Endodermal cell (in vitro differentiated cells): ENCODE measurements at regions not wholly inside any gene's neighbourhood (a gene's known extent, or its start where the extent isn't known, plus 50 kb on each side); places are given as distances from the start of the nearest gene placed in this dataset.

Experiments
- DNase-seq: peaks from one replicate; pipeline ENCODE4 v3.0.0-alpha.2; 2017
- H3K27ac ChIP-seq: 2 replicates; pipeline ENCODE4 v1.5.1; 2013; ENCODE audit warnings: mild to moderate bottlenecking, low read depth, low read length, moderate library complexity
- H3K27me3 ChIP-seq: 2 replicates; pipeline ENCODE4 v1.6.1; 2013; ENCODE audit warnings: mild to moderate bottlenecking, low read length, moderate library complexity; ENCODE audit not compliant: insufficient read depth, control insufficient read depth, poor library complexity, severe bottlenecking
- H3K36me3 ChIP-seq: 2 replicates; pipeline ENCODE4 v1.7.0; 2013; ENCODE audit warnings: mild to moderate bottlenecking, low read length, moderate library complexity; ENCODE audit not compliant: control insufficient read depth, insufficient read depth
- H3K4me1 ChIP-seq: one replicate; pipeline ENCODE4 v1.7.0; 2013; ENCODE audit warnings: low read length; ENCODE audit not compliant: control insufficient read depth, insufficient read depth
- H3K4me3 ChIP-seq: 2 replicates; pipeline ENCODE4 v1.5.1; 2013; ENCODE audit warnings: mild to moderate bottlenecking, low read length, moderate library complexity
- H3K9ac ChIP-seq: 2 replicates; pipeline ENCODE4 v1.6.1; 2013; ENCODE audit warnings: mild to moderate bottlenecking, low read length, moderate library complexity; ENCODE audit not compliant: poor library complexity, severe bottlenecking; ENCODE audit errors: extremely low read depth
- H3K9me3 ChIP-seq: 2 replicates; pipeline ENCODE4 v1.6.1; 2013; ENCODE audit warnings: mild to moderate bottlenecking, low read length, moderate library complexity; ENCODE audit not compliant: control insufficient read depth
- H3K27ac Mint-ChIP-seq: 2 replicates; pipeline ENCODE4 v1.8.0; 2020; ENCODE audit warnings: mixed read lengths
- H3K27me3 Mint-ChIP-seq: 2 replicates; pipeline ENCODE4 v1.8.0; 2021; ENCODE audit warnings: mild to moderate bottlenecking, mixed read lengths; ENCODE audit not compliant: insufficient read depth
- H3K36me3 Mint-ChIP-seq: 2 replicates; pipeline ENCODE4 v1.8.0; 2020; ENCODE audit warnings: low read depth, mixed read lengths
- H3K4me1 Mint-ChIP-seq: 2 replicates; pipeline ENCODE4 v1.8.0; 2020; ENCODE audit warnings: mixed read lengths
- H3K4me3 Mint-ChIP-seq: 2 replicates; pipeline ENCODE4 v1.8.0; 2020; ENCODE audit warnings: mild to moderate bottlenecking, moderate library complexity, mixed read lengths
- H3K9me3 Mint-ChIP-seq: 2 replicates; pipeline ENCODE4 v1.8.0; 2020; ENCODE audit warnings: mild to moderate bottlenecking, mixed read lengths
- whole genome bisulfite sequencing, 2 experiments: methylation state at CpG; one replicate each; pipeline versions ENCODE4 v1.1.5 to v1.1.7; 2013; ENCODE audit warnings: missing lambda C conversion rate in 2 of 2, mixed read lengths in 1 of 2; ENCODE audit not compliant: insufficient coverage in 1 of 2, insufficient read length in 1 of 2; 5-methylcytosine and 5-hydroxymethylcytosine counted together
- TF ChIP-seq, protein P1 (sequence below): fragments of 200-600 bp; sonication (generic); conservative IDR thresholded peaks from 2 replicates; pipeline ENCODE4 v1.5.0; 2021; ENCODE audit warnings: antibody characterized with exemption, mild to moderate bottlenecking

DNA sequence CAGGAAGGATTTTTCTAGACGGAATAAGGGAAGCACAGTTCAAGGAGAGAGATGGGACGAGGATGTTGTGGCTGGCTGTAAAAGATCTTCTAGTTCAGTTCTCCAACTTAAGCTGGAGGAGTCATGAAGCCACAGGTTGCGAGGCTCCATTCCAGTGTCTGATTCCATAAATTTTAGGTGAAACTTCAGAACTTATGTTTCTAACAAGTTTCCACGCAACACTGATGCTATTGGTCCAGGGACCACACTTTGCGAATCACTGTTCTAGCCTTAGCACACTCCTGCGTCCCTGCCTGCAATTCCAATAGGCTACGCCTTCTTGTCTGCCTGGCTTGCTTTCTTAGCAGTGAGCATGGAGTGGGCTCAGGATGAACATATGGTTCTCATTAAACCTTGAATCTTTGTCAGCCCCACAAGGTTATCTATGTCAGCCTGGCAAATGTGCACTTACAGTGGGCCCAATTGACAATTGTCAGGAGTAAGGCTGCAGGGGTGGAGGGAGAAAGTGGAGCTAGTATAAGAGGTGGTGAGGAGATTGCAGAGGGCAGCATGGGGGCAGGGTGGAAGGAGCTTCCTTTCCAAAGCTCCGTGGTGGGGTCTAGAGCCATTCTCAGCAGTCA, 438.1 kb upstream of the ST6GAL2 start:
- Mint-ChIP-seq H3K4me3 (no peak overlapping the region), H3K27ac (no peak overlapping the region), H3K36me3 (no peaks in the 10 kb centered on the region), H3K27me3 (no peaks in the 10 kb centered on the region), H3K4me1 (peaks cover 30% of the 10 kb centered on the region), H3K9me3 (peaks cover 14% of the 10 kb centered on the region)
- H3K36me3 ChIP-seq, result no peaks in the 10 kb centered on the region
- no peak for DNase-seq
- H3K27me3 ChIP-seq, result no peaks in the 10 kb centered on the region
- H3K4me1 ChIP-seq, result no peaks in the 10 kb centered on the region
- no peak overlapping the region for H3K4me3 ChIP-seq
- H3K9ac ChIP-seq, result no peak overlapping the region
- no peak overlapping the region for H3K27ac ChIP-seq
- WGBS, 2 experiments, result 95 to 96% methylated on average over 7 to 8 of the region's 8 CpGs
- peaks cover 8% of the 10 kb centered on the region for H3K9me3 ChIP-seq
- TF ChIP-seq, protein P1, sequence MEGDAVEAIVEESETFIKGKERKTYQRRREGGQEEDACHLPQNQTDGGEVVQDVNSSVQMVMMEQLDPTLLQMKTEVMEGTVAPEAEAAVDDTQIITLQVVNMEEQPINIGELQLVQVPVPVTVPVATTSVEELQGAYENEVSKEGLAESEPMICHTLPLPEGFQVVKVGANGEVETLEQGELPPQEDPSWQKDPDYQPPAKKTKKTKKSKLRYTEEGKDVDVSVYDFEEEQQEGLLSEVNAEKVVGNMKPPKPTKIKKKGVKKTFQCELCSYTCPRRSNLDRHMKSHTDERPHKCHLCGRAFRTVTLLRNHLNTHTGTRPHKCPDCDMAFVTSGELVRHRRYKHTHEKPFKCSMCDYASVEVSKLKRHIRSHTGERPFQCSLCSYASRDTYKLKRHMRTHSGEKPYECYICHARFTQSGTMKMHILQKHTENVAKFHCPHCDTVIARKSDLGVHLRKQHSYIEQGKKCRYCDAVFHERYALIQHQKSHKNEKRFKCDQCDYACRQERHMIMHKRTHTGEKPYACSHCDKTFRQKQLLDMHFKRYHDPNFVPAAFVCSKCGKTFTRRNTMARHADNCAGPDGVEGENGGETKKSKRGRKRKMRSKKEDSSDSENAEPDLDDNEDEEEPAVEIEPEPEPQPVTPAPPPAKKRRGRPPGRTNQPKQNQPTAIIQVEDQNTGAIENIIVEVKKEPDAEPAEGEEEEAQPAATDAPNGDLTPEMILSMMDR, result no peak

DNA sequence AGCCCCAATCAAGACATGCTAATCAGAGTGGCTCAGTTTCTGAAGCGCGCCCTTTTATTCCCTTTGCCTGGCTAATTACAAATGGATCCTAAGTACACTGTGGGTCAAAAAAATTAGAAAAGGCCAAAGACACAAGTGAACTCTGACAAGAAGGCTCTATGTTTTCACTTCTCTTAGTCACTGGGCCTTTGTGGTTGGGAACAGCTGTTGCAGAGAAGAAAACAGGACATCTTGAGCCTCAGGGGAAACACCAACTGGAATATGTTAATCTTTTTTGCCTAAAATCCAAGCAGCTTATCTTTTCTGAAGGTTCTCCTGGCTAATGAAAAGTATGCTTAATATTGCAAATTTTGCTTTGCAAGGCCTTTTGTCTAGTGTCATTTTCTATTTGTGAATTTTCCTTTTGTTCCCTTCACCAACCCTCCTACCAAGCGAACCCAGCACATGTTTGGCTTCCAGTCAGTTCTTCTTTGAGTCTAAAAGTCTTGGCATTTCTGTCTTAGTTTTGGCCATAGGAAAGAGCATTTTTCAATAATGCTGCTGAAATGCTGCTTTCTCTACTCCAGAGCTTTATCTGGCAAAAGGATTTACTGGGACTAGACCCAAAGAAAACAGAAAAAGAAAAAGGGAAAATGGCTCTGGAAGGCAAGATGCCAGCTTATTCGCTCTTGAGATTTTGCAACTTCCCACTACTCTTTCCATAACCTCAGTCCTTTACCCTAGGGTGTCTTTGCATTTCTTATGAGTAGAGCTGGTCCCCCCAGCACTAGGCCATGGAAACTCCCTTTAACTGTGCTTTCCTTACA, 440.2 kb upstream of the ST6GAL2 start:
- H3K4me1 Mint-ChIP-seq, result peaks cover 27% of the 10 kb centered on the region
- H3K27me3 ChIP-seq, result no peaks in the 10 kb centered on the region
- no peak overlapping the region for H3K27ac ChIP-seq
- no peaks in the 10 kb centered on the region for H3K36me3 ChIP-seq
- 95 to 100% methylated on average over 3 to 4 of the region's 4 CpGs for WGBS, 2 experiments
- no peaks in the 10 kb centered on the region for H3K36me3 Mint-ChIP-seq
- no peaks in the 10 kb centered on the region for H3K4me1 ChIP-seq
- peaks cover 13% of the 10 kb centered on the region for H3K9me3 ChIP-seq
- H3K27ac Mint-ChIP-seq, result no peak overlapping the region
- TF ChIP-seq, protein P1, result no peak
- peaks cover 17% of the 10 kb centered on the region for H3K9me3 Mint-ChIP-seq
- H3K9ac ChIP-seq, result no peak overlapping the region
- DNase-seq, result no peak
- no peak overlapping the region for H3K4me3 ChIP-seq
- H3K27me3 Mint-ChIP-seq, result no peaks in the 10 kb centered on the region
- H3K4me3 Mint-ChIP-seq, result no peak overlapping the region

DNA sequence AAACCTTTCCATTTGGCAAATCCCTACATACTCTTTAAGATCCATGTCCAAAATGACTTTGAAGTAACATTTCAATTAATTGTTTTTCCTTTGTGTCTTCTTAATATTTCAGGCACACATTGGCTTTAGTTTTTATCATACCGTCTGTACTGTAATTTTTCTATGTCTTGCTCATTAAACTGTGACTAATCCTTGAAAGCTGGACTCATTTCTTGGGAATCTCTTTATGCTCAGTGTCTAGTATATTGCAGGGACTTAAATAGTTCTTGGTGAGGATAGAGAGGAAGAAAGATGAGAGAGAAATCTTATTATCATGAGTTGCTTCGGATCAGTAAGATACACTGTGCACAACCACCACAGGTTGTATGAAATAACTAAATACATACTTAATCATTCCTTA, 448.3 kb upstream of the ST6GAL2 start:
- H3K27ac Mint-ChIP-seq, result no peak overlapping the region

More for the DNA sequence above, 448.3 kb upstream of the ST6GAL2 start:
- H3K4me1 ChIP-seq, result no peaks in the 10 kb centered on the region
- WGBS, 2 experiments, result 100% methylated on average over 1 of the region's 2 CpGs
- H3K4me3 ChIP-seq, result no peak overlapping the region
- H3K4me1 Mint-ChIP-seq, result no peaks in the 10 kb centered on the region
- no peak overlapping the region for H3K4me3 Mint-ChIP-seq
- peaks cover 6% of the 10 kb centered on the region for H3K9me3 ChIP-seq
- no peaks in the 10 kb centered on the region for H3K36me3 ChIP-seq
- H3K27me3 Mint-ChIP-seq, result no peaks in the 10 kb centered on the region
- TF ChIP-seq, protein P1, result no peak
- H3K27ac ChIP-seq, result no peak overlapping the region
- no peaks in the 10 kb centered on the region for H3K36me3 Mint-ChIP-seq
- DNase-seq, result no peak
- peaks cover 3% of the 10 kb centered on the region for H3K9me3 Mint-ChIP-seq
- H3K9ac ChIP-seq, result no peak overlapping the region
- H3K27me3 ChIP-seq, result no peaks in the 10 kb centered on the region
